NB4 (cell line): ENCODE measurements at regions not wholly inside any gene's neighbourhood (a gene's known extent, or its start where the extent isn't known, plus 50 kb on each side); places are given as distances from the start of the nearest gene placed in this dataset.

Experiments used
- DNase-seq: peaks from one replicate; pipeline ENCODE4 v3.0.0; 2010; ENCODE audit warnings: low read depth
- H3K4me3 ChIP-seq: one replicate; pipeline ENCODE4 v1.5.1; 2011; ENCODE audit warnings: mild to moderate bottlenecking, low read depth, low read length, moderate library complexity
- CTCF ChIP-seq: IDR thresholded peaks from one replicate; pipeline ENCODE4 v1.5.1; 2012; ENCODE audit warnings: low read depth, low read length
- MAX ChIP-seq: IDR thresholded peaks from 2 replicates; pipeline ENCODE4 v1.6.1; 2011; ENCODE audit warnings: low read depth, low read length
- MYC ChIP-seq: IDR thresholded peaks from 2 replicates; pipeline ENCODE4 v1.6.1; 2011; ENCODE audit warnings: low read depth, low read length
- POLR2A ChIP-seq: IDR thresholded peaks from 2 replicates; pipeline ENCODE4 v1.6.1; 2011; ENCODE audit warnings: mild to moderate bottlenecking; ENCODE audit not compliant: insufficient read length; ENCODE audit errors: extremely low read depth

DNA sequence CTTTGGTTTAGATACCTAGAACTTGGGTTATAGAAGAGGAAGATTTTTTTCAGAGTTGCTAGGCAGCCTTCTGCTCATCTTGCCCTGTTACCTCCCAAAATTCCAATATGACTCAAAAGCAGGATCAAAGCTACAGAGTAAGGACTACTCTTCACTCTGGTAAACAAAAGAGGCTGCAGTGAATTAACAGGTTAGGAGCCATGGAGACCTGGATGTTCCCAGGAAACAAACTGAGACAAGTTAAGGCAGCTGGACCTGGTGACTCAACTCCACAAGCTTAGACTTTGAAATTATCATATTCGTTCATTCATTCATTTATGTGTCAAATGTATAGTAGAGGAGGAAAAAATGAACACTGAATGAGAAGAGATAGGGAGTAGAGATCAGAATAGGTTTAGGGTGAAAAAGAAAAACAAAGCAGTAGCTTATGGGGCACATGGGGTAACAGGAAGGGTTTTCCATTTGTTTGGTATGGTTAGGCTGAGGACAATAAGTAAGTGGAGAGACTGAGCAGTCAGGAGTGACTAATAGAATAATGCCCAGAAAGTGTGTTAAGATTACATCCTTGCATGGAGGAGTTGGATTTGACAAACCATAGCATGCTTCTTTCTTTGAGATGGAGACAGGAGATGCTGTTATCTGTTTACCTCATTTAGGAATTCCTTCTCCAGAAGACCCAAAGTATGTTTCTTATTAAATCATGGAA, 464.0 kb upstream of the ZNF608 start:
- TF ChIP-seq CTCF: no peak
- no peak for TF ChIP-seq MAX
- no peak for TF ChIP-seq MYC
- TF ChIP-seq POLR2A: no peak
- H3K4me3 ChIP-seq: no peak overlapping the region
- DNase-seq: no peak

- no peak for DNase-seq
- no peak for TF ChIP-seq CTCF
- no peak overlapping the region for H3K4me3 ChIP-seq
Observed at GRCh38 chr5:125214080-125214479, 467.6 kb upstream of the ZNF608 start.

DNA sequence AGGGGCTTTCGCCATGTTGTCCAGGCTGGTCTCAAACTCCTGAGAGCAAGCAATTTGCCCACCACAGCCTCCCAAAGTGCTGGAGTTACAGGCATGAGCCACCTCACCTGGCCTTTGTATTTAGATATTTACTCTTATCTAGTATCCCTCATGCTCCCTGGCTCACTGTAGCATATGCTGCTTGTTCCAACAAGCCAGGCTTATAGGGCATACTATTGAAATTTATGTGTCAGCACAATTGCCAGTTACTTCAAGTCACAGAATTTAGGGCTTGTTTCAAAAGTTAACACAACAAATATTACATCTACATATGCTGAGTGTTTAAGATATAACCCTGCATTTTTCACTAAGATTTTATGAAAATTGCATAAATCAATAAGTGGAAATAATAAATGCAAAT, 469.2 kb upstream of the ZNF608 start:
- DNase-seq: no peak
- TF ChIP-seq MAX (no peak), MYC (no peak), POLR2A (no peak), CTCF (no peak)
- H3K4me3 ChIP-seq: no peak overlapping the region

DNA sequence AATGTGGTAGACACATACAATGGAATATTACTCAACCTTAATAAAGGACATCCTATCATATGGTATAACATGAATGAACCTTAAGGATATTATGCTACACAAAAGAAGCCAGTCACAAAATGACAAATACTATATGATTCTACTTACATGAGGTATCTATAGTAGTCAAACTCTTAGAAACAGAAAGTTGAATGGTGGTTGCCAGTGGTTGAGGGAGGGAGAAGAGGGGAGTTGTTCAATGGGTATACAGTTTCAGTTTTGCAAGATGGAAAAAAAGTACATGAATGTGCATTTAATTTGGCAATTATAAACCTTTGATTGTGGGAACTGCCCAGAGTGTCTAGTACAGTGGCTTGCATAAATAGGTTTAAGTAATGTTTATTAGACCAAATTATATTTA, 473.3 kb upstream of the ZNF608 start:
- no peak for TF ChIP-seq CTCF
- no peak for DNase-seq
- no peak overlapping the region for H3K4me3 ChIP-seq

GRCh38 chr5:125220284-125220683, 473.8 kb upstream of the ZNF608 start:
- H3K4me3 ChIP-seq: no peak overlapping the region
- TF ChIP-seq POLR2A (no peak), MYC (no peak), CTCF (no peak), MAX (no peak)
- DNase-seq: no peak

DNA sequence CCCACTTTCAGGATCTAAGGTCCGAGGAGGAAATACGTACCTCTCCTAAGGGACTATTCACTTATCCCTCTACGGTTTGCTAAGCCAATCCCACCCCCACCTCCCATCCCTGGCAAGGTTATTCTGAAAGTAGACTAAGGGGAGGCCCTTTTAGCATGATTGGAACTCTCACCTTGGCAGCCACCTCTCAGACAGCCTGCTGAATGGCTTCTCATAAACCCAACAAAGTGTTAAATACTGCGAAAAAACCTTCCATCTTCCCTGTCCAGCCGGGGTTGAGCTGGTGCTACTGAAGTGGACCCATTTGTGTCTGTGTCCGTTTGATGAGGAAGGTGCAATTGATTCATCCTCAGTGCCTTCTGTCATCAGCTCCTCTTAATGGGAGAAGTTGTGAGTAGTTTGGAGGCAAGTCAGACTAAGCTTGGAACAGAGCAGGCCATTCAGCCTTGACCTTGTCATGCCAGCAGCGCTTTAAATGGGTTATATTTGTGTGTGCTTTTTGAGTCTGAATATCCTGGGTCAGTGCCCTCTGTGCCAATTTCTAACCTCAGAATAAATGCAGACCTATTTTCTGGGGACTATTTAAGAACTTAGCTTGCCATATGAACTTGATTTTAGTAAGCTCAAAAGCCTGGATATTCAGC, 476.3 kb upstream of the ZNF608 start:
- TF ChIP-seq MAX (no peak), MYC (no peak)
- no peak overlapping the region for H3K4me3 ChIP-seq
- DNase-seq: no peak
